ENCODE measurements at regions not wholly inside any gene's neighbourhood (a gene's known extent, or its start where the extent isn't known, plus 50 kb on each side); places are given as distances from the start of the nearest gene placed in this dataset.

DNA sequence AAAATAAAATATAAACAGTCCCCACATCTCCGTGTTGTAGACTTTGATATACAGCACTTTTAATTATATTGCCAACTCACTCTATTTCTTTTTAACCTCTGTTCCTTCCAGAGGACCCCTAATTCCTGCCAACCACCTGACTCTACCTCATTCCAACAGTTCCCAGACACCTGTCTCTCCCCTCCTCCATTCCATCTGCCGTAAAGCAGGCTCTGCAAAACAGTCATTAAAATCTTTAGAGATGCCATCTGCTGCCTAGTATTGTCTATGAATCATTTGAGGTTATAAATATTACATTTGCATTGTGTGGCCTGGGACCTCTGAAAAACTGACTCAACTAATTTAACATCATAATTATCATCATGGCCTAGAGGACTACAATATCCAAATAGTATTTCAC is 148.8 kb upstream of the DCN start:
- 39 to 62% methylated on average over 2 of the region's 2 CpGs for WGBS, 2 donors
- Histone ChIP-seq H3K9me3 (no peaks in the 10 kb centered on the region), H3K4me1 (peaks cover 0 to 7% (median under 1%) of the 10 kb centered on the region in 4 donors), H3K27me3 (no peaks in the 10 kb centered on the region), H3K36me3 (no peaks in the 10 kb centered on the region), H3K4me3 (no peak overlapping the region), H3K27ac (no peak overlapping the region)
- no peak for DNase-seq
- no peak for TF ChIP-seq POLR2AphosphoS5 (IDR thresholded peaks at IDR 0.05)
- TF ChIP-seq POLR2A (IDR thresholded peaks at IDR 0.05) = no peak
- TF ChIP-seq, protein P1, sequence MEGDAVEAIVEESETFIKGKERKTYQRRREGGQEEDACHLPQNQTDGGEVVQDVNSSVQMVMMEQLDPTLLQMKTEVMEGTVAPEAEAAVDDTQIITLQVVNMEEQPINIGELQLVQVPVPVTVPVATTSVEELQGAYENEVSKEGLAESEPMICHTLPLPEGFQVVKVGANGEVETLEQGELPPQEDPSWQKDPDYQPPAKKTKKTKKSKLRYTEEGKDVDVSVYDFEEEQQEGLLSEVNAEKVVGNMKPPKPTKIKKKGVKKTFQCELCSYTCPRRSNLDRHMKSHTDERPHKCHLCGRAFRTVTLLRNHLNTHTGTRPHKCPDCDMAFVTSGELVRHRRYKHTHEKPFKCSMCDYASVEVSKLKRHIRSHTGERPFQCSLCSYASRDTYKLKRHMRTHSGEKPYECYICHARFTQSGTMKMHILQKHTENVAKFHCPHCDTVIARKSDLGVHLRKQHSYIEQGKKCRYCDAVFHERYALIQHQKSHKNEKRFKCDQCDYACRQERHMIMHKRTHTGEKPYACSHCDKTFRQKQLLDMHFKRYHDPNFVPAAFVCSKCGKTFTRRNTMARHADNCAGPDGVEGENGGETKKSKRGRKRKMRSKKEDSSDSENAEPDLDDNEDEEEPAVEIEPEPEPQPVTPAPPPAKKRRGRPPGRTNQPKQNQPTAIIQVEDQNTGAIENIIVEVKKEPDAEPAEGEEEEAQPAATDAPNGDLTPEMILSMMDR (IDR thresholded peaks at IDR 0.05) = no peak
- TF ChIP-seq EP300 (IDR thresholded peaks at IDR 0.05) = no peak
- intact Hi-C loops (cut with DNase I) = no loop called here

DNA sequence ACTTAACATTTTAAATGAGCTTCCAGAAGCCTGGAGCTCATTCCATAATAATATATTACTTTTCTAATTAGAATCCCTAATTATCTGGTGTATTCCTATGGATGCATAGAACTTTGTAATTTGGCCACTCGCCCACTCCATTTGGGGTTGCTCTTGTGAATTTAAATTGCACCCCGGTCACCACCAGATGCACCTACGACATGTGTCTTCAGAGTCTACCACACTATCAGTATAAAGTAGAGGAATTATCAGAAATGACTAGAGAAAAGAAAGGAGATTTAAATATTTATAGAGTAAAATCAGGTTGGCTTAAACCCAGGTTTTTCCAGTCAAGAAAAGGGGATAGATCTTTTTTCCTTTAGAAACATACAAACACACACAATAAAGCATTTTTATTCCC is 145.8 kb upstream of the DCN start:
- DNase-seq = no peak
- Histone ChIP-seq H3K4me1 (peaks cover 0 to 14% (median 10%) of the 10 kb centered on the region in 4 donors), H3K27ac (no peak overlapping the region), H3K4me3 (no peak overlapping the region), H3K9me3 (no peaks in the 10 kb centered on the region), H3K36me3 (no peaks in the 10 kb centered on the region), H3K27me3 (no peaks in the 10 kb centered on the region)
- intact Hi-C loops (cut with DNase I) = no loop called here
- 88 to 89% methylated on average over 3 of the region's 3 CpGs for WGBS, 2 donors
- TF ChIP-seq, protein P1 (IDR thresholded peaks at IDR 0.05) = no peak
- TF ChIP-seq EP300 (IDR thresholded peaks at IDR 0.05) = no peak
- TF ChIP-seq POLR2AphosphoS5 (IDR thresholded peaks at IDR 0.05) = no peak
- no peak for TF ChIP-seq POLR2A (IDR thresholded peaks at IDR 0.05)

DNA sequence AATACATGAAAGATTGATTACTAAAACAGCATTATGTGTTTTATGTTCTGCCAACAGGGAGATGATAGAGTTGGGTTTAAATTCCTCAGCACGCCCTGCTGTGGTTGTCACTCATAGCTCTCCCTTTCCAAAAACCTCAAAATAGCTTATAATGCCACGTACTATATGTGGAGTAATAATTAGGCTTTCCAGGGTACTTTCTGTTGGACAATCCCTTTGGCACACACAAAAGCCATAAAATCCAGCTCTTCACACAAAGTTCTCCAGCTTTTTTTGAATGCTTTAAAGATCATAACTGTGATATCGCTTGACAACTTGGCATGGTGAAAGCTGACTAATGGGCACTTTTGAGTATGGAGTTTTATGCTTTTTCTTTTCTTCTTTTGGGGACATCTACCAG is 145.3 kb upstream of the DCN start:
- TF ChIP-seq POLR2A (IDR thresholded peaks at IDR 0.05) (no peak), EP300 (IDR thresholded peaks at IDR 0.05) (no peak), POLR2AphosphoS5 (IDR thresholded peaks at IDR 0.05) (no peak)
- TF ChIP-seq, protein P1 (IDR thresholded peaks at IDR 0.05) = no peak
- Histone ChIP-seq H3K9me3 (no peaks in the 10 kb centered on the region), H3K36me3 (no peaks in the 10 kb centered on the region), H3K4me3 (no peak overlapping the region), H3K27me3 (no peaks in the 10 kb centered on the region), H3K4me1 (peaks cover 0 to 14% (median 10%) of the 10 kb centered on the region in 4 donors), H3K27ac (peak overlapping the region in 2 of 4 donors; percentile 30 to 57)
- WGBS, 2 donors = 22 to 60% methylated on average over 3 of the region's 3 CpGs
- no peak for DNase-seq
- intact Hi-C loops (cut with DNase I) = loop anchor here (2.0 kb wide), 2 partner anchors 149 to 349 kb away; no protein-coding TSS in a partner anchor

DNA sequence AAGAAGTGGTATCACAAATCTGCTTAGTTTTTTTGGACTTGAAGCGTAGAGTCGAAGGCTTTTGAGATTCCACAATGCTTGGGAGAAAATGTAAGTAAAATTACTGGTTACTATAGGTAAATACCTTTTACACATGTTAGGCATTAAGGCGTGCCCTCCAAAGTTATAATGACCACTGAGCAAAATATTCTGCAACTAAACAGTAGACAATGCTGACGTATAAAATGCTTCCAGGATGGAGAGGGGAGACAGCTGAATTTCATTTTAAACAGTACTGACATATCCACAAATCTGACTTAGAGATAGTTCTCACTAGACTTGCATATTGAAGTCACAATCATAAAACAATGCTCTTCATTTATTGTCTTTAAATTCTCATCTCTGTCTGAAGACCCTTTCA is 144.5 kb upstream of the DCN start:
- intact Hi-C loops (cut with DNase I) = loop anchor here (2.0 kb wide), 2 partner anchors 148 to 348 kb away; no protein-coding TSS in a partner anchor
- Histone ChIP-seq H3K9me3 (no peaks in the 10 kb centered on the region), H3K36me3 (no peaks in the 10 kb centered on the region), H3K27ac (peak overlapping the region; percentile 30 to 57 (median 37)), H3K4me1 (peaks cover 0 to 14% (median 10%) of the 10 kb centered on the region in 4 donors), H3K4me3 (peak overlapping the region in 1 of 4 donors; percentile 1), H3K27me3 (no peaks in the 10 kb centered on the region)
- 82 to 84% methylated on average over 4 of the region's 4 CpGs for WGBS, 2 donors
- no peak for DNase-seq
- TF ChIP-seq EP300 (IDR thresholded peaks at IDR 0.05) = no peak
- TF ChIP-seq, protein P1 (IDR thresholded peaks at IDR 0.05) = no peak
- TF ChIP-seq POLR2AphosphoS5 (IDR thresholded peaks at IDR 0.05) = no peak
- TF ChIP-seq POLR2A (IDR thresholded peaks at IDR 0.05) = no peak

All from sigmoid colon (tissue), 6 donors.